Skeletal muscle tissue (tissue), 3 donors: ENCODE measurements at regions not wholly inside any gene's neighbourhood (a gene's known extent, or its start where the extent isn't known, plus 50 kb on each side); places are given as distances from the start of the nearest gene placed in this dataset.

ENCODE experiments used
- H3K27ac ChIP-seq: one replicate; pipeline ENCODE4 v1.7.0; 2013; ENCODE audit warnings: mild to moderate bottlenecking, low read depth, low read length, inconsistent platforms
- H3K27me3 ChIP-seq, 3 donors: one replicate each; pipeline ENCODE4 v1.7.0; 2013; ENCODE audit warnings: low read length in 3 of 3; ENCODE audit not compliant: control insufficient read depth in 3 of 3, insufficient read depth in 3 of 3
- H3K36me3 ChIP-seq, 3 donors: one replicate each; pipeline ENCODE4 v1.7.0; 2013; ENCODE audit warnings: low read length in 3 of 3; ENCODE audit not compliant: control insufficient read depth in 3 of 3, insufficient read depth in 3 of 3
- H3K4me1 ChIP-seq, 3 donors: one replicate each; pipeline ENCODE4 v1.7.0; 2013; ENCODE audit warnings: low read length in 3 of 3, mild to moderate bottlenecking in 3 of 3; ENCODE audit not compliant: control insufficient read depth in 3 of 3, insufficient read depth in 3 of 3
- H3K4me3 ChIP-seq, 3 donors: one replicate each; pipeline ENCODE4 v1.7.0; 2013; ENCODE audit warnings: low read length in 3 of 3
- H3K9ac ChIP-seq, 3 donors: one replicate each; pipeline ENCODE4 v1.7.0; 2013; ENCODE audit warnings: low read length in 3 of 3, mild to moderate bottlenecking in 3 of 3, moderate library complexity in 2 of 3, low read depth in 1 of 3
- H3K9me3 ChIP-seq, 3 donors: one replicate each; pipeline ENCODE4 v1.7.0; 2013; ENCODE audit warnings: low read length in 3 of 3; ENCODE audit not compliant: control insufficient read depth in 3 of 3
- donor health status: Osteomylitis.

DNA sequence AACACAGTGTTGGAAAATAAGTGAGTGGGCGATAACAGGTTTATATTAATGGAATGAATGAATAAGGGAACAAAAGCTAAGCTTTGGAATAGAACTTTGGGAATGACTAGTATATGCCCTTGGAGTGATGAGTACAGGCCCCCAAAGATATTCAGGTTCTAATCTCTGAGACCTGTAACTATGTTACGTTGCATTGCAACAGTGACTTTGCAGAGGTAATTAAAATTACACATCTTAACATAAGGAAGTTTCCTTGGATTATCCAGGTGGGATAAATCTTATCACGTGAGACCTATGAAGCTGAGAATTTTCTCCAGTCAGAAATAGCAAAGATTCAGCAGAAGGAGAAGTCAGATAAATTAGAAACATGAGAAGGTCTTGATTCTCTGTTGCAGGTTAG lies 661.5 kb upstream of the LINC00305 start:
- Histone ChIP-seq H3K4me1 (no peaks in the 10 kb centered on the region), H3K27ac (no peak overlapping the region), H3K9ac (no peak overlapping the region), H3K27me3 (no peaks in the 10 kb centered on the region), H3K4me3 (no peak overlapping the region), H3K36me3 (no peaks in the 10 kb centered on the region), H3K9me3 (no peaks in the 10 kb centered on the region)

GRCh38 chr18:64809801-64810200 lies 660.9 kb upstream of the LINC00305 start:
- H3K36me3 ChIP-seq = no peaks in the 10 kb centered on the region
- no peak overlapping the region for H3K9ac ChIP-seq
- H3K27ac ChIP-seq = no peak overlapping the region
- no peaks in the 10 kb centered on the region for H3K9me3 ChIP-seq
- no peaks in the 10 kb centered on the region for H3K27me3 ChIP-seq
- H3K4me3 ChIP-seq = no peak overlapping the region
- no peaks in the 10 kb centered on the region for H3K4me1 ChIP-seq

- no peak overlapping the region for H3K4me3 ChIP-seq
- no peaks in the 10 kb centered on the region for H3K9me3 ChIP-seq
- no peaks in the 10 kb centered on the region for H3K36me3 ChIP-seq
- H3K9ac ChIP-seq = no peak overlapping the region
- no peak overlapping the region for H3K27ac ChIP-seq
- H3K27me3 ChIP-seq = no peaks in the 10 kb centered on the region
- H3K4me1 ChIP-seq = no peaks in the 10 kb centered on the region
Measured at GRCh38 chr18:64807560-64807959, 658.7 kb upstream of the LINC00305 start.

GRCh38 chr18:64806691-64807090 lies 657.8 kb upstream of the LINC00305 start:
- no peaks in the 10 kb centered on the region for H3K36me3 ChIP-seq
- no peak overlapping the region for H3K4me3 ChIP-seq
- H3K4me1 ChIP-seq = no peaks in the 10 kb centered on the region
- no peak overlapping the region for H3K27ac ChIP-seq
- H3K9me3 ChIP-seq = no peaks in the 10 kb centered on the region
- no peaks in the 10 kb centered on the region for H3K27me3 ChIP-seq
- H3K9ac ChIP-seq = no peak overlapping the region

- Histone ChIP-seq H3K4me1 (no peaks in the 10 kb centered on the region), H3K9me3 (no peaks in the 10 kb centered on the region)
Measured at GRCh38 chr18:64806232-64806631, 657.3 kb upstream of the LINC00305 start.

GRCh38 chr18:64803471-64803870 lies 654.6 kb upstream of the LINC00305 start:
- H3K9me3 ChIP-seq = no peaks in the 10 kb centered on the region
- H3K4me3 ChIP-seq = no peak overlapping the region
- no peaks in the 10 kb centered on the region for H3K27me3 ChIP-seq
- H3K27ac ChIP-seq = no peak overlapping the region
- no peaks in the 10 kb centered on the region for H3K4me1 ChIP-seq
- no peaks in the 10 kb centered on the region for H3K36me3 ChIP-seq
- no peak overlapping the region for H3K9ac ChIP-seq

More at GRCh38 chr18:64806232-64806631, 657.3 kb upstream of the LINC00305 start:
- no peak overlapping the region for H3K27ac ChIP-seq
- no peaks in the 10 kb centered on the region for H3K27me3 ChIP-seq
- H3K9ac ChIP-seq = no peak overlapping the region
- no peak overlapping the region for H3K4me3 ChIP-seq
- no peaks in the 10 kb centered on the region for H3K36me3 ChIP-seq

GRCh38 chr18:64800151-64800550 lies 651.3 kb upstream of the LINC00305 start:
- no peaks in the 10 kb centered on the region for H3K9me3 ChIP-seq
- H3K4me3 ChIP-seq = no peak overlapping the region
- H3K36me3 ChIP-seq = no peaks in the 10 kb centered on the region
- no peak overlapping the region for H3K9ac ChIP-seq
- H3K27ac ChIP-seq = no peak overlapping the region
- no peaks in the 10 kb centered on the region for H3K27me3 ChIP-seq
- no peaks in the 10 kb centered on the region for H3K4me1 ChIP-seq

- Histone ChIP-seq H3K36me3 (no peaks in the 10 kb centered on the region), H3K4me3 (no peak overlapping the region), H3K9ac (no peak overlapping the region), H3K9me3 (no peaks in the 10 kb centered on the region), H3K27ac (no peak overlapping the region), H3K27me3 (no peaks in the 10 kb centered on the region), H3K4me1 (no peaks in the 10 kb centered on the region)
Measured at GRCh38 chr18:64799376-64799775, 650.5 kb upstream of the LINC00305 start.

- Histone ChIP-seq H3K4me3 (no peak overlapping the region), H3K4me1 (no peaks in the 10 kb centered on the region), H3K36me3 (no peaks in the 10 kb centered on the region), H3K9me3 (no peaks in the 10 kb centered on the region), H3K9ac (no peak overlapping the region), H3K27me3 (no peaks in the 10 kb centered on the region), H3K27ac (no peak overlapping the region)
Measured at GRCh38 chr18:64791236-64791635, 642.3 kb upstream of the LINC00305 start.

DNA sequence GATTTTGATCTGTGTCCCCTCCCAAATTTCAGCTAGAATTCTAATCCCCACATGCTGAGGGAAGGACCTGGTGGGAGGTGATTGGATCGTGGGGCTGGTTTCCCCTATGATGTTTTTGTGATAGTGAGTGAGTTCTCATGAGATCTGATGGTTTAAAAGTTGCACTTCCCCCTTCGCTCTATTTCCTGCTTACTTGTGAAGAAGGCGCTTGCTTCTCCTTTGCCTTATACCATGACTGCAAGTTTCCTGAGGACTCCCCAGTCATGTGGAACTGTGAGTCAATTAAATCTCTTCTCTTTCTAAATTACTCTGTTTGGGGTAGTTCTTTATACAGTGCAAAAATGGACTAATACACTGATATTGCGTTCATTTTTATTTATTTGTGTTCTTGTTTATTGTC lies 636.8 kb upstream of the LINC00305 start:
- Histone ChIP-seq H3K9ac (no peak overlapping the region), H3K27ac (no peak overlapping the region)

DNA sequence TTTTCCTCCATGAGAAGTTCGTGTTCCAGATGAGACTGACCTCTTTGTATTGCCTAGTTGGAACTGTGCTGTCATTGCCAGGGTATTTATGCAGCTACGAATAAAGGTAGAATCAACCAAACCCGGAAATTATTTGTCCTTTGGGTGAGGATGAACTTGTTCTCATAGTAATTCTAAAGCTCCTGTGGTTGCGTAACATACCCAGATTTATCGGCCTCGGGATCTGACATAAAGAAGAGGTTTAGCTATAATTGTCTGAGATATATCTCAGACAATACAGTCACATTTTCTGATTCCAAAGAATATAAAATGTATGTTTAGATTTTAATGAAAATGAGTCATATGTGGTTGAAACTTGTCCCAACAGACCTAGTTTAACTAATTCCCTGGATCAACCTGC lies 628.7 kb upstream of the LINC00305 start:
- Histone ChIP-seq H3K27me3 (no peaks in the 10 kb centered on the region), H3K4me3 (no peak overlapping the region), H3K9ac (no peak overlapping the region), H3K36me3 (no peaks in the 10 kb centered on the region), H3K27ac (no peak overlapping the region), H3K4me1 (no peaks in the 10 kb centered on the region), H3K9me3 (no peaks in the 10 kb centered on the region)

More for the DNA sequence above, 636.8 kb upstream of the LINC00305 start:
- H3K27me3 ChIP-seq = no peaks in the 10 kb centered on the region
- no peaks in the 10 kb centered on the region for H3K9me3 ChIP-seq
- H3K36me3 ChIP-seq = no peaks in the 10 kb centered on the region
- no peak overlapping the region for H3K4me3 ChIP-seq
- H3K4me1 ChIP-seq = no peaks in the 10 kb centered on the region
